B cell (primary cell): ENCODE measurements at regions not wholly inside any gene's neighbourhood (a gene's known extent, or its start where the extent isn't known, plus 50 kb on each side); places are given as distances from the start of the nearest gene placed in this dataset.

Experiments used
- ATAC-seq: fragments of 200-7000 bp; cut with Tn5 transposase; one replicate; pipeline ENCODE4 v1.10.0; 2021; ENCODE audit warnings: low read depth, mild to moderate bottlenecking, moderate number of reproducible peaks, moderate library complexity
- CTCF ChIA-PET: fragments of 350-600 bp; sonication (Branson Sonifier 250); formaldehyde crosslinking; loops from one replicate; lab custom pipeline; 2021; ENCODE audit warnings: antibody characterized with exemption, inconsistent platforms; lab: Charles Lee
- POLR2A ChIA-PET: fragments of 350-600 bp; sonication (Branson Sonifier 250); formaldehyde crosslinking; loops from one replicate; lab custom pipeline; 2021; ENCODE audit warnings: antibody characterized with exemption; lab: Charles Lee
- DNase-seq: peaks from one replicate; pipeline ENCODE4 v3.0.0; 2013
- H2AFZ ChIP-seq: 2 replicates; pipeline ENCODE4 v1.6.1; 2012; ENCODE audit warnings: mild to moderate bottlenecking, low read depth, low read length; ENCODE audit not compliant: insufficient read depth, poor library complexity, severe bottlenecking
- H3K27ac ChIP-seq, 2 donors: 1 replicate in 1 of 2; 2 replicates in 1 of 2; pipeline ENCODE4 v1.5.1; 2012 to 2013; ENCODE audit warnings: low read length in 2 of 2, mild to moderate bottlenecking in 2 of 2, moderate library complexity in 1 of 2
- H3K27me3 ChIP-seq, 4 experiments: fragments of 200-600 bp in 1 of 4; sonication (generic) in 1 of 4; replicated peaks in 1 of 4; 1 replicate in 2 of 4; 2 replicates in 2 of 4; pipeline versions ENCODE4 v1.6.1 to v1.7.0; 2013 to 2016; ENCODE audit warnings: low read length in 3 of 4, mild to moderate bottlenecking in 2 of 4, mixed read lengths in 1 of 4, moderate library complexity in 1 of 4; ENCODE audit not compliant: insufficient read depth in 4 of 4, control insufficient read depth in 3 of 4; ENCODE audit errors: control extremely low read depth in 1 of 4
- H3K36me3 ChIP-seq, 2 experiments: replicated peaks in 1 of 2; 1 replicate in 1 of 2; 2 replicates in 1 of 2; pipeline versions ENCODE4 v1.6.1 to v1.7.1; 2013; ENCODE audit warnings: low read length in 1 of 2; ENCODE audit not compliant: insufficient read depth in 2 of 2, control insufficient read depth in 1 of 2; ENCODE audit errors: control extremely low read depth in 1 of 2, extremely low read depth in 1 of 2
- H3K4me1 ChIP-seq, 2 donors: fragments of 200-600 bp in 1 of 2; sonication (generic) in 1 of 2; 1 replicate in 1 of 2; 2 replicates in 1 of 2; pipeline versions ENCODE4 v1.5.1 to v1.6.1; 2013 to 2017; ENCODE audit warnings: low read length in 2 of 2; ENCODE audit not compliant: control insufficient read depth in 2 of 2, insufficient read depth in 2 of 2
- H3K4me2 ChIP-seq: replicated peaks from 2 replicates; pipeline ENCODE3; 2012; ENCODE audit warnings: mild to moderate bottlenecking, low read depth, low read length; ENCODE audit not compliant: poor library complexity, severe bottlenecking
- H3K4me3 ChIP-seq, 5 experiments: fragments of 200-600 bp in 1 of 5; sonication (generic) in 1 of 5; 1 replicate in 3 of 5; 2 replicates in 2 of 5; pipeline versions ENCODE4 v1.5.1 to v1.7.0; 2011 to 2016; ENCODE audit warnings: low read length in 4 of 5, mild to moderate bottlenecking in 4 of 5, low read depth in 2 of 5, control low read depth in 1 of 5, moderate library complexity in 1 of 5; ENCODE audit not compliant: insufficient read depth in 1 of 5; ENCODE audit errors: control extremely low read depth in 1 of 5, extremely low read depth in 1 of 5
- H3K79me2 ChIP-seq: fragments of 200-600 bp; sonication (generic); one replicate; pipeline ENCODE4 v1.6.0; 2016; ENCODE audit warnings: low read length; ENCODE audit not compliant: control insufficient read depth, insufficient read depth
- H3K9ac ChIP-seq: fragments of 200-600 bp; sonication (generic); 2 replicates; pipeline ENCODE4 v1.6.1; 2017; ENCODE audit warnings: mild to moderate bottlenecking, low read length, moderate library complexity
- H3K9me3 ChIP-seq, 3 donors: one replicate each; pipeline versions ENCODE4 v1.6.1 to v1.7.1; 2013; ENCODE audit warnings: low read length in 2 of 3; ENCODE audit not compliant: control insufficient read depth in 2 of 3, insufficient read depth in 1 of 3; ENCODE audit errors: control extremely low read depth in 1 of 3
- H4K20me1 ChIP-seq: 2 replicates; pipeline ENCODE4 v1.6.0; 2012; ENCODE audit warnings: mild to moderate bottlenecking, low read length; ENCODE audit not compliant: insufficient read depth, control insufficient read depth, poor library complexity, severe bottlenecking
- H3K27ac Mint-ChIP-seq: one replicate; pipeline ENCODE4 v1.8.0; 2021; ENCODE audit warnings: mixed read lengths
- H3K27me3 Mint-ChIP-seq: one replicate; pipeline ENCODE4 v1.8.0; 2021; ENCODE audit warnings: mixed read lengths
- H3K4me1 Mint-ChIP-seq: one replicate; pipeline ENCODE4 v1.8.0; 2021; ENCODE audit warnings: mixed read lengths
- H3K4me3 Mint-ChIP-seq: one replicate; pipeline ENCODE4 v1.8.0; 2021; ENCODE audit warnings: mixed read lengths
- H3K9me3 Mint-ChIP-seq: one replicate; pipeline ENCODE4 v1.8.0; 2022; ENCODE audit warnings: mixed read lengths; ENCODE audit not compliant: insufficient read depth
- CTCF ChIP-seq: fragments of 200-600 bp; IDR thresholded peaks from one replicate; pipeline ENCODE4 v1.8.0; 2022; ENCODE audit warnings: antibody characterized with exemption, mild to moderate bottlenecking
- EZH2 ChIP-seq: IDR thresholded peaks from 2 replicates; pipeline ENCODE4 v1.6.1; 2012; ENCODE audit warnings: borderline replicate concordance, low read depth, mild to moderate bottlenecking, moderate library complexity, low read length; ENCODE audit not compliant: insufficient read depth, poor library complexity, severe bottlenecking
- WGBS: methylation state at CpG from one replicate; pipeline ENCODE4 v1.1.5; 2013; ENCODE audit warnings: missing lambda C conversion rate; ENCODE audit not compliant: insufficient coverage; 5-methylcytosine and 5-hydroxymethylcytosine counted together
- intact Hi-C: fragments of 100-400 bp; cut with micrococcal nuclease; formaldehyde crosslinking; loops from one replicate; pipeline ENCODE4 v1.10.0; 2022

- DNase-seq (peak; percentile 18), ATAC-seq (no peak)
- H3K27me3 Mint-ChIP-seq: peaks cover 69% of the 10 kb centered on the region
- WGBS: 8% methylated on average over 11 of the region's 23 CpGs
- Histone ChIP-seq H3K27ac (no peak overlapping the region), H3K79me2 (no peaks in the 10 kb centered on the region), H3K36me3 (no peaks in the 10 kb centered on the region), H3K4me1 (peaks cover 52 to 53% of the 10 kb centered on the region in 2 donors), H3K27me3 (peaks cover 1 to 69% (median 60%) of the 10 kb centered on the region in 4 experiments), H2AFZ (peak overlapping the region; percentile 41), H3K4me2 (peak overlapping the region; percentile 84), H3K4me3 (peak overlapping the region in 1 of 5 experiments; percentile 71), H3K9ac (peak overlapping the region; percentile 65), H3K9me3 (peaks cover 1 to 34% (median 2%) of the 10 kb centered on the region in 3 donors), H4K20me1 (no peaks in the 10 kb centered on the region)
- ChIA-PET CTCF (no interaction called here), POLR2A (no interaction called here)
- H3K4me1 Mint-ChIP-seq: peaks cover 54% of the 10 kb centered on the region
- intact Hi-C loops: loop anchor here (10.0 kb wide), 1 partner anchor 1946 kb away; no protein-coding TSS in a partner anchor
- H3K4me3 Mint-ChIP-seq: peak overlapping the region; percentile 82
- no peaks in the 10 kb centered on the region for H3K9me3 Mint-ChIP-seq
- TF ChIP-seq CTCF (no peak), EZH2 (peak; percentile 63)
- no peak overlapping the region for H3K27ac Mint-ChIP-seq
Measured at GRCh38 chr5:50968356-50969149, 302.1 kb downstream of the PARP8 start.
